PC-3 (cell line): ENCODE measurements at regions not wholly inside any gene's neighbourhood (a gene's known extent, or its start where the extent isn't known, plus 50 kb on each side); places are given as distances from the start of the nearest gene placed in this dataset.

ENCODE experiments used
- EZH2phosphoT487 ChIP-seq: fragments of 300-600 bp; sonication (generic); IDR thresholded peaks from 2 replicates; pipeline ENCODE4 v1.6.1; 2018; ENCODE audit warnings: mild to moderate bottlenecking, antibody characterized with exemption, low read length, borderline replicate concordance
- TF ChIP-seq, protein P1 (sequence below): fragments of 300-600 bp; sonication (generic); conservative IDR thresholded peaks from 2 replicates; pipeline ENCODE4 v1.5.1; 2017; ENCODE audit warnings: antibody characterized with exemption, low read depth, mild to moderate bottlenecking, low read length

DNA sequence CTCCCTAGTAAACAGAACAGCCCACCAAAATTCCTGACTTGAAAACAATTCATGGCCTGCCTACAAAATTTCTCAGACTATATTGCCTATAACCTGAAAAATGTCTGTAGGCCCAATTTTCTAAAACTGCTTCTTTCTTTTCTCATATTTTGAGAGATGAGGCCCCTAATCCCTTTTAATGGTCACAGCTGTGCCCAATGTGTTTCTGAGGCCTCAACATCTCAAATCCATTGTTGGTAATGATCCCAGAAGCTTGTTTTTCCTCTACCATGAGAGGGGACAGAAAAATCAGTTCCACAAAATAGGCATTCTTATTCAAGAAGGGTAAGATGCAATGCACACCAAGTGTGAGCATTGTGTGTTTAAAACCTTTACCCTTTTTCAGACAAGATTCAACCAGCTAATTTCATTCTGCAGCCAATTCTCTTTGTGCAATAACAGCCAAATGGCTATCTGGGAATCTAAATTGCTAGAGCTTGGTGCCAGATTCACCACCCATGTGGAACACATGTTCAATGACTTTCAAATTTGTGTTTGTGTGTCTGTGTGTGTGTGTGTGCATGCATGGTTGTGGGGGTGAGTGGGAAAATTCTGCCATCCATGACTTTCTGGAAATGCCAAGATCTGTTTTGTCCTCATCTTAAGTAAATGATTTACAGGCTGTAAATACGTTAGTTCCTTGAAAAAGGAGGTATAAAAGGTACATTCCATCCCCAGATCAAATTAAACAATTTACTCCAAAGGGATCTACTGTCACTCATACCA lies 319.5 kb downstream of the TNS1 start:
- TF ChIP-seq, protein P1, sequence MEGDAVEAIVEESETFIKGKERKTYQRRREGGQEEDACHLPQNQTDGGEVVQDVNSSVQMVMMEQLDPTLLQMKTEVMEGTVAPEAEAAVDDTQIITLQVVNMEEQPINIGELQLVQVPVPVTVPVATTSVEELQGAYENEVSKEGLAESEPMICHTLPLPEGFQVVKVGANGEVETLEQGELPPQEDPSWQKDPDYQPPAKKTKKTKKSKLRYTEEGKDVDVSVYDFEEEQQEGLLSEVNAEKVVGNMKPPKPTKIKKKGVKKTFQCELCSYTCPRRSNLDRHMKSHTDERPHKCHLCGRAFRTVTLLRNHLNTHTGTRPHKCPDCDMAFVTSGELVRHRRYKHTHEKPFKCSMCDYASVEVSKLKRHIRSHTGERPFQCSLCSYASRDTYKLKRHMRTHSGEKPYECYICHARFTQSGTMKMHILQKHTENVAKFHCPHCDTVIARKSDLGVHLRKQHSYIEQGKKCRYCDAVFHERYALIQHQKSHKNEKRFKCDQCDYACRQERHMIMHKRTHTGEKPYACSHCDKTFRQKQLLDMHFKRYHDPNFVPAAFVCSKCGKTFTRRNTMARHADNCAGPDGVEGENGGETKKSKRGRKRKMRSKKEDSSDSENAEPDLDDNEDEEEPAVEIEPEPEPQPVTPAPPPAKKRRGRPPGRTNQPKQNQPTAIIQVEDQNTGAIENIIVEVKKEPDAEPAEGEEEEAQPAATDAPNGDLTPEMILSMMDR, result no peak
- no peak for TF ChIP-seq EZH2phosphoT487
